DMS153 (cell line): ENCODE measurements at regions not wholly inside any gene's neighbourhood (a gene's known extent, or its start where the extent isn't known, plus 50 kb on each side); places are given as distances from the start of the nearest gene placed in this dataset.

ENCODE experiments used
- DNase-seq: peaks from one replicate; lab custom pipeline; 2025; lab: John Stamatoyannopoulos, UW

DNA sequence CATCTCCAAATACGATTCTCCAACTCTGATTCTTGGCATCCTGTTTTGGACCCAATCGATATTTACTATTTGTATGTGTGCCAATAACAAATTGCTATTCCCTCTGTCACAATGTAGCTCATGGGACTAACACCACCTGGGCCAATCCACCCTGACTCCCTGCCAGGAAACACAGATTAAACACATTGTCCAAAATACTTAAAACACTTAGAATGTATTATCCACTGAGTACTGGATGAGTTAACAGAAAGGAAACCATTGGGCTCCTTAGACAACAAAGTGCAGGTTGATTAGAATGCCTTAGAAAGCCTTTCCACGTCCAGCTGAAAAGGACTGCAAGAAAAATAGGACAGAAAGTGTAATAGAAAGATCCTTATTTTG lies 79.4 kb upstream of the ARHGAP28 start:
- DNase-seq = no peak

- DNase-seq = no peak
Measured at GRCh38 chr18:6650747-6651146, 78.8 kb upstream of the ARHGAP28 start.

GRCh38 chr18:6652098-6652497 lies 77.4 kb upstream of the ARHGAP28 start:
- DNase-seq = no peak

- no peak for DNase-seq
Measured at GRCh38 chr18:6653880-6654279, 75.6 kb upstream of the ARHGAP28 start.

DNA sequence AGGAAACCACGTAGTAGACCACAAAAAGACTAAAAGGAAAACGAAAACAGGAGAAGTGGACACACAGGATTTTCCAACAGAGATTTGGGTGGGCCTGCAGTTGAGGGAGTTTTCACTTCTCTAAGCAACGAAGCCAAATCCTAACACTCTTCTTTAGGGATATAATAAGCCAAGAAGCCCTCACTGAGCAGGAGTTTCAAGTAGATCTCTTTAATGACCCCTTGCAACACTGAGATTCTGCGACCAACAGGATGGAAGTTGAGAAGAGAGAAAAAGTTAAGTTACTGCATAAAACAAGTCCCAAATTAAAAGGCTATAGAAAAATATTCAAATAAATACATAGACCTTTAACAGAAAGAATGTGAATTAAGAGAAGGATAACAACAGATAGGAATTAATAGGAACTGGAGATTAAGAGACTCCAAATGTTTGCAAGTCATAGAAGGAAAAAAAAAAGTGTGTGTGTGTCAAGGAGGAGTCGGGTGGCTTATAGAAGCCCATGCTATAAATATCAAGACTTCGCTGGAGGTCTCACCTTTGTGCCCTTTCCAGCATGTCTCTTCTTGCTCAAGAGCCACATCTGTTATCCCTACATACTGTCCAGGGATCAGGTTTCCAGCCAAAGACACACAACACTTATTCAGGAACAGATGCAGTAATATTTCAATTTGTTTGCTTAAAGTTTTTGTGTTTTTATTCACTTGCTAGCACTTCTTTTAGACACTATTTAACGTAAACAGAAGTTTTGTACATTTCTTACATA lies 69.4 kb upstream of the ARHGAP28 start:
- no peak for DNase-seq

- DNase-seq = no peak
Measured at GRCh38 chr18:6661692-6662415, 67.7 kb upstream of the ARHGAP28 start.

DNA sequence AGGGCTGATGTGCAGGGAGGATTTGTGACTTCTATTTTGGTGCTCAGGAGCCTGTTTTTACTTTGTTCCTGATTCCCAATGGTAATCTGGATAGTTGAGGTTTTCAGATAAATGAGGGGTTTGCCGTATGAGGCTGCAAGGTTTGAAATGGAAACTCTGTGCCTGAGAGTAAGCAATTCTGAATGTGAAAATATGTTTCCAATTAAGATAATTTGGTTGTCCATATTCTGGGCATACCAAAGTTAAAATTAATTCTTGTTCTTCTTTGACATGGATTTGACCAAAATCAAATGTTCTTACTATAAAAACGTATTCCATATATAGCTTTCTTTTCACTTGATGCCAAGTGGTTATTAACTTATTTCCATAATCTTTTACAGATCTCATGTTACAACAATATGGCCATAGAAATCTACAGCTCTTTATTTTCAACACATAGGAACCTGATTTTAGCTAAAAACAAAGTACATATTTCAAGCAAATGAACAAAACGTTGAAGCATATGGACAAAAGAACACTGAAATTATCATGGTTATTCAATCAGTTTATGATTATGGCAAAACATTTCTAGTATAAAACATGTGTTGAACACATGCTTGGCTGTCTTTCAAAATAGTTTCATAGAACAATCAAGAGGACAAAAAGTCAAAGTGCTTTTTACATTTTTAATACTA lies 63.4 kb upstream of the ARHGAP28 start:
- DNase-seq = no peak

DNA sequence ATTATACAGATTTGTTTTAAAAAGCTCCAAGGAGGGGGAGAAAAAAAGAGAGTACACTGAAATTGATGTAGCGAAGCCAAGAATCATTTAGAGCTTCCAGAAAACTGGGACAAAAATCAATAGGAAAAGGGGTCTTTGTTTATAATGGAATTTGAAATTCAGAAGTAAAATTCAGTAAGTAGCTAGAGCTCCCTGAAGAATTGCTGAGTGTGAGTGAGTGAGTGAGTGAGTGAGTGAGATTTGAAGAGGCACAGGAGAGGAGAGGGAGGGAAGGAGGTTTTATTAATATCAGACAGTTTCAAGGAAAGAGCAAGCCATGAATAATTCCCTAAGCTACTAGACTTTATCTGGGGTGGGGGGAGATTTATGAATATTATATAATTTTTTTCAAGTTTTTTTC lies 60.7 kb upstream of the ARHGAP28 start:
- no peak for DNase-seq

DNA sequence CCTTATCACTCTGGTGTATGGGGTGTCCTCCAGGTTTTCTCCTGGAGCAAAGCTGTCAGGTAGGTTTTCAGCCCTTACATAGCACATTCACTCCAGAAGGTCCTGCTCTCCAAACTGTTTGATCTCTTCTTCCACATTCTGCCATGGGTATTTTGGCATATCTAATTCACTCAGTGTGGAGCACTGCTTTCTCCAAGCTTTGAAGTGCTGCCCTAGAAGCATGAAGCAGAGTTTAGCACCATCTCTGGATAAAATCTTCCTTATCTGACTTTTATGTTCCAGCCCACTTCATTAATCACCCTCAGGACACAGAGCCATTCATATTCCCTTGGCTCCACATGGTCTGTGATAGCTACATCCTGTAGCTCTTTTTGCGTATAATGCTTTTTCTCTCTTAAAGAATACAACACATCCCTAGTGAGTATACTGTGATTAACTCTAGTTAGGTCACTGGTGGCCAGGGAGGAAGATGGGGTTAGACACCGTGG lies 56.7 kb upstream of the ARHGAP28 start:
- DNase-seq = no peak

GRCh38 chr18:6677086-6677485 lies 52.4 kb upstream of the ARHGAP28 start:
- no peak for DNase-seq

GRCh38 chr18:6679201-6679600 lies 50.3 kb upstream of the ARHGAP28 start:
- DNase-seq = no peak
